ENCODE measurements at regions not wholly inside any gene's neighbourhood (a gene's known extent, or its start where the extent isn't known, plus 50 kb on each side); places are given as distances from the start of the nearest gene placed in this dataset.

GRCh38 chr1:187241971-187242370 is 413.2 kb downstream of the PLA2G4A start:
- DNase-seq = no peak

- peak; percentile 2 for DNase-seq
These were observed 415.9 kb downstream of the PLA2G4A start for GRCh38 chr1:187244623-187245022.

DNA sequence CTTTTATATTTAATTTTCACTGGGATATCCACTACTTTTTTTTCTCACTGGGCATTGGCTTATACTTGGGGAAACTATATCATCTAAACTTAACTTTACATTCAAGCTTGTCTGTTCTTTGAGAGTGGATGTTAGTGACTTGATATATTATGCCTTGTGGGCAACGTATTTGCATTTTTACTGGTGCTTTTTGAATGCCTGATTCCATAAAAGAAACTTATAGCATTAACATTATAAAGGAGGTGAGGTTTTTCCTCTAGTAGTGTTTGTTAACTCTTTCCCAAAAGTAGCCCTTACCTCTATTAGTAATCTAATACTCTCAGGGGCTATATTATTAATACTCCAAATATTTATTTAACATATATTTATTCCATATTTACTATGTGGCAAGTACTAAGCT is 416.5 kb downstream of the PLA2G4A start:
- DNase-seq = no peak

- no peak for DNase-seq
These were observed 420.4 kb downstream of the PLA2G4A start for GRCh38 chr1:187249196-187249595.

DNA sequence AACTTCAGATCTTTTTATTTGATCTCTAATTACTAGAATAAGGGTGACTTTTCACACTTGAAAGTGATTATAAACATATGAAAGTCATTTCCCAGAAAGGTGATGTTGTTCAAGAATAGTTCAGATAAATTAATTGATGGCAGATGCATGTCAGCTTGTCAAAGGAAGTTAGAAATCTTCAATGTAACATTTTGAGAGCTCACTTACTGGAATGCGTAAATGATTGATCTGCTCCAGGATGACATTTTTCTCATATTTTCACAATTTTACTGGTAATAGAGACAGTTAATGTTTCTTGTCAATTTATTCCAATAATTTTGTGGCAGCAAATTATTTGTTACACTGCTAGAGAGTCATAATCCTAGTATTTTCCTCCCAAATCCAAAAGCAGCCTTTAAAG is 424.2 kb downstream of the PLA2G4A start:
- DNase-seq = no peak

DNA sequence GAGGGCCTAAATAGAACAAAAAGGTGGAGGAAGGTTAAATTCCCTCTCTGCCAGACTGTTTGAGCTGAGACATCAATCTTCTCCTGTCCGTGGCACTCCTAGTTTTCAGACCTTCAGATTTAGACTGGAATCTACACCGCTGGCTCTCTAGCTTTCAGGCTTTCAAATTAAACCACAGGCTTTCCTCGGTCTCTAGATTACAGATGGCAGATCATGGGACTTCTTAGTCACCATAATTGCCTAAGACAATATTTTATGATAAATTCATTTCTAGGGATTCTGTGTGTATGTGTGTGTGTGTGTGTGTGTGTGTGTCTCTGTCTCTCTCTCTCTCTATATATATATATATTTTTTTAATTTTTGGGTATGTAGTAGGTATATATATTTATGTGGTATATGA is 428.7 kb downstream of the PLA2G4A start:
- no peak for DNase-seq

DNA sequence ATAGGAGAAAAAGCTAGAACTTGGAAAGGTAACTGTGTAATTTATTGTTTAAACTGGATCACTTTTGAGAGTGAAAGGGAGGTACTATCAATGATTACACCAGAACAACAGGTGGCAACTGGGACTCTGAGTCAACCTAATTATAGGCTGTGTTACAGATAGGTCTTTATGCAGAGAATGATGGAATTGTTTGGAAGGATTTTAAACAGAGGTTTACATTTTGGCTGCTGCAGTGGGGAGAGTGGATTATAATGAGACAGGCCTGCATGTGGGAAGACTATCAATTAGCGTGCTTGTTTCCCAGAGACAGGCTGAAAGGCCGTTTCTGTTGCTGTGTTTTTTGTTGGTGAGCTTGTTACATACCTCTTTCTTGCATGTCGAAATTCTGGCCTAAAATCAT is 432.9 kb downstream of the PLA2G4A start:
- DNase-seq = no peak

GRCh38 chr1:187262731-187263130 is 434.0 kb downstream of the PLA2G4A start:
- DNase-seq = no peak

DNA sequence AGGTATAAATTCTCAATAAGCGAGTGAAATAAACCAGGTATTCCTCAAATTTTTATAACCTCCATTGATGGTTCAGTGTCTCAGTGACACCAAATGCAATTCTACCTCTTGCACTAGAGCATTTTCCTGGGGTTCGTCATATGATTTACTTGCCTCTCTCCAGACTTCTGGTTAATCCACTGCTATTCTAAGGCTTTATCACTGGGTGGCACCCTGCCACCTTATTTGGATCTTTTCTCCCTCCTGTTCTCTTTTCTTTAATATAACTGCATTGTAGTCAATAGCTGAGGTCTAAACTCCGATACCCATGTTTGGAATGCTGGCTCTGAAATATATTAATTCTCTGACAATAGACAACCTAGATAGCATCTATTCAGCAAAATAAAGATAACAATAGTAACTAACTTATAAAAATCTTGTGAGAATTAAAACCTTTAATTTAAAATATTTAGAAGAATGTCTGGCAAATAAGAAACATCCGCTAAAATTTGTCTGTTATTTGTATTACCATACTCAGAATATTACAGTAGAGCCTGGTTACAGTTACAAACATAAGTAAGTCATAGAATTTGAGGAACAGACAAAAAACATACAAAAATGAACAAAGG is 436.4 kb downstream of the PLA2G4A start:
- DNase-seq = peak; percentile 63

DNA sequence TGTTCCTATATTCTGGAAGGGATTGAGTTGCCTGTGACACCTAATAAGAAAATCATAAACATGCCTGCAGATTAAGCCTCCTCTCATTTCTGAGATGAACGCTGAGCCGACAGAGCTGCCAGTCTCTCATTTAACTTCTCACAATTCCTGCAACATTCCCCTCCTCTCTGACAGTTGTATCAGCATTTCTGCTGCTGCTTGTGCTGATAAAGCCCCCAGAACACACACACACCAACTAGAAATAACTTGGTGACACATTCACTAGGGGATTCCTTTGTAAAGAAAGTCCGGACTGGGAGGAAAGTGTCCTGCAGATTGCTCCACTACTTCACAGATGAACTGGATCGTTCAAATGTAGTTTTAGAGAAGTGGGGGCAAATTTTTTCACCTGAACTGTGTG is 437.3 kb downstream of the PLA2G4A start:
- DNase-seq = no peak

DNA sequence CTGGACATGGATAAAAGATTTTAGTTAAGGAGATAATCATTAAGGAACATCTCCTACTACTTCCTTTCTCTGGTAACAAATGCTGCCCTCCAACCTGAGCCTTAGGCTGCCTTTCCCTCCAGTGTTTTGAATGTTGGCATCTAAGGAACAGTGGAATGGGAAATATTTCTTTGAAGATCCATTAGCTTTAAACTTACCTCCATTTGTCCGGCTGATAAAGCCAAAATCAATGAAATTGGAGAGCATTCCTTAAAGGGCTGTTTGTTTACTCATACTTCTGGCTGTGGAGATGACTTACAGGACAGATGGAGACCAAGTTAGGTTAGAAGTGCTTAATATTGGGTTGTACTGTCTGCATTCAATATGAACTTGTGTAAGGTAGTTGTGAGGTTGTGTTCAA is 439.1 kb downstream of the PLA2G4A start:
- DNase-seq = no peak

- DNase-seq = no peak
These were observed 441.5 kb downstream of the PLA2G4A start for GRCh38 chr1:187270256-187270655.

- no peak for DNase-seq
These were observed 446.6 kb downstream of the PLA2G4A start for GRCh38 chr1:187275346-187275745.

DNA sequence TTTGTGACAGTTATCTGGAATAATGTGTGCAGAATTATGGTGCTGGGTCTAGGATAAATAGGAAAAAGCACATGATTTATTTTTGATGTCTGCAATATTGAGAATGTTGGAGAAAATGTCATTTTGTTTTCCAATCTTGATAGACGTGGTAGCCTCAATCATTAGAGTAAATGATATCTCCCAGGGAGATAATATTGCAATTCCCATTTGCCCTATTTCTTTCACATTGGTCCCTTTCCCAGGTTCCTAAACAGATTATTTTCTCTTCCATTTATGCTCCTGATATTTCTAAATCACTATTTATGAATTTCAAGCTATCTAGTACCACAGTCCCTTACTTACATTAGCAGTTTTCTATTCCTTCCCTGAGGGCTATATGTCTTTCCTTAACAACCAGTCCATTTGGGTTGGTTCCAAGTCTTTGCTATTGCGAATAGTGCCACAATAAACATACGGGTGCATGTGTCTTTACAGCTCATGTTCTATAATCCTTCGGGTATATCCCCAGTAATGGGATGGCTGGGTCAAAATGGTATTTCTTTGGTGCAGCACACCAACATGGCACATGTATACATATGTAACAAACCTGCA is 447.3 kb downstream of the PLA2G4A start:
- DNase-seq = no peak

DNA sequence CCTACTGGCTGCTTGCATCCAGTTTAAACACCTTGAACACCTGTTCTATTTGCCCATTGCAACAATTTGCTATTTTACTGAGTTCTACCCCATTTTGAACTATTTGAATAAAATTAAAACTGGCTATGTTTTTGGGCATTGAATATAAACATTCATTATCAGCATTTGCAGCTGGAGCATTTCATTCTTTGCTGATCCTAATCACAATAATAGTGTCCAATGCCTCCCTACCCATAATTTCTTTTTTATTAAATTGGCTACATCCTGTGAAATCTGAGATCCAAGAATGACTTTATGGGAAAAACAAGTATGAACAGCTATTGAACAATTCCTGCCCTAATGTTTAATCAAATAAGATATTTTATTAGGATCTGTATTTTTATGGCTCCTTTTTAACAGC is 447.9 kb downstream of the PLA2G4A start:
- peak; percentile 3 for DNase-seq

GRCh38 chr1:187280031-187280430 is 451.3 kb downstream of the PLA2G4A start:
- DNase-seq = no peak

DNA sequence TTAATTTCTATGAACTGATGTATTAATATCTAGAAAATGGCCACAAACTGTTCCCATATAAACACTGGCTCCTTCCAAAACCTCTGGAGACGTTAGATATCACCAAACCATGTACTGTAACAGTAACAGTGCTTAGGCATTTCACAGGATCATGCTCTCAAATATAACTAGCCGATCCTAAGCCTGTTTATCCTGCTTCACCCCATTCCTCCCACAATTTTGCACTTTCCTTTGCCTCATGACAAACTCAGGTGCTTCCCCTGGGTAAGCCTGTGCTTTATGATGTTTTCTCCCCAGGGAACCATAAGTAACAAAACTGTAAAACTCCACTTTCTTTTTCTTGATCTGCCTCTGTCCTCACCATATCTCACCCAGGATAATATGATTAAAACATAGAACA is 452.3 kb downstream of the PLA2G4A start:
- no peak for DNase-seq

GRCh38 chr1:187283984-187284383 is 455.2 kb downstream of the PLA2G4A start:
- DNase-seq = no peak

DNA sequence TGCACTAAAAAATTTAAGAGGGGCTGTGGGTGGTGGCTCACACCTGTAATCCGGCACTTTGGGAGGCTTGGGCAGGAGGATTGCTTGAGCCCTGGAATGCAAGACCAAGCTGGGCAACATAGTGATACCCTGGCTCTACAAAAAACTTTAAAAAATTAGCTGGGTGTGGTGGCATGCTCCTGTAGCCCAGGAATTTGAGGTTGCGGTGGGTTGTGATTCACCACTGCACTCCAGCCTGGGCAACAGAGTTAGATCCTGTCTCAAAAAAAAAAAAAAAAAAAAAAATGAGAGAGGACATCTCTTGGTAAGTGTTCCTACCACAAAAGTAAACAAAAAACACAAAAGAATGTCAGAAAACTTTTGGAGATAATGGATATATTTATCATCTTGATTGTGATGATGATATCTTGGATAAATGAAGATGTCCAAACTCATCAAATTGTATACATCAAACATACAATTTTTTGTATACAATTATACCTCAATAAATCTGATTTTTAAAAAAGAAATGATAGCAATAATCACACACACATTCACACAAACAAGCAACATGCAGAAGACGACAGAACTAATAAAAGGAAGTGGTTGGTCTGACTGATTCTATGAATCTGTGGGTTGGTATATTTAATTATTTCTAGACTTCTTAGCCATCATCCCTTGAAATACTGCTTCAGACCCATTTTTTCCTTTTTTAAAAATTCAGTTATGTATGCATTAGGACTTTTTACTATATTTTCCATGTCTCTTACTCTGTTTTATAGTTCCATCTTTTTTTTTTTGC is 465.9 kb downstream of the PLA2G4A start:
- no peak for DNase-seq

DNA sequence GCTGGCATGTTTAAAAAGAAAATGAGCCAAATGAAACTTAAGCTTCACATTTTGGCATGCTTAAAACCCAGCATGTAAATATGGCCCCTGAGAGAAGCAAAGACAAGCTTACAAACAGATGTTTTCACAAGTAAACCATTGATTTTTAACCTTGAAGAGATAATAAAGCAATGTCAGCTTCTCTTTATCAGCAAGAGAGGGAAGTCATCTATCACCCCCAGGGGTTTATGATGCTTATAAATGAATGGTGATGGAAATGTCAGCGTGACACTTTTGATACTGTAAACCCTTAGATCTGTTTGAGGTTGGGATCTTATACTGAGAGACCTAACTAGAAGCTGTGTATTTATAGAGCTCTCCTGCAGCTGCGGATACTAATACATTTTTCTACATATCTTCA is 471.3 kb downstream of the PLA2G4A start:
- DNase-seq = no peak

DNA sequence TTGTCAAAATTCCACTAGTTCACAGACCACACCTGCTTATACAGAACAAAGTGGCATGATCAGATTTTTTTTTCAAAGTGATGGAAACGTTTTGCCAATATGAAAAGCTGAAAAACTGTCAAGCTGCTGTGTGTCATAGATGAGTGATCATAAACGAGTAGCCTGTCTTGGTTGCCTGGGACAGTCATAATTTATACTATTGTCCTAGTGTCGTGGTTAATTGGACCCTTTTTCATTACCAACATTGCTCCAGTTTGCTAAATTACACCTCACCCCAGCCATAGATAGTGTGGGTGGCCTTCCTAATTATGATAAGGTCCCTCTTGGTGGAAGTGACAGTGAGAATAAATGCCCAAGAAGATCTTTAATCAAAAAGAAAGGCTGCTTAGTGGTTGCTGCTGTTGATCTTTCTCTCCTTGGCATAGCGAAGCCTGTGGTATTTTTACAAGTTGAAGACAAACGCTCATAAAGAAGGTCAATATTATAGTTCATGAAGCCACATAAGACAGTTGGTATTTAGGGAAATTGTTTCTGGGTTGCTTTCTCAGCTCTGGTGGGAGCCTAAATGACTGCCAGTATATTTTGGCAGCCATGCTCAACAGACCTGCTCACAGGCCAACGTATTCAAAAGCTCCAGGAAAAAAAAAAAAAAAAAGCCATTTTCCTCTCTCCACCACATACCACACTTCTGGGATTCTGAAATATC is 478.1 kb downstream of the PLA2G4A start:
- DNase-seq = no peak

DNA sequence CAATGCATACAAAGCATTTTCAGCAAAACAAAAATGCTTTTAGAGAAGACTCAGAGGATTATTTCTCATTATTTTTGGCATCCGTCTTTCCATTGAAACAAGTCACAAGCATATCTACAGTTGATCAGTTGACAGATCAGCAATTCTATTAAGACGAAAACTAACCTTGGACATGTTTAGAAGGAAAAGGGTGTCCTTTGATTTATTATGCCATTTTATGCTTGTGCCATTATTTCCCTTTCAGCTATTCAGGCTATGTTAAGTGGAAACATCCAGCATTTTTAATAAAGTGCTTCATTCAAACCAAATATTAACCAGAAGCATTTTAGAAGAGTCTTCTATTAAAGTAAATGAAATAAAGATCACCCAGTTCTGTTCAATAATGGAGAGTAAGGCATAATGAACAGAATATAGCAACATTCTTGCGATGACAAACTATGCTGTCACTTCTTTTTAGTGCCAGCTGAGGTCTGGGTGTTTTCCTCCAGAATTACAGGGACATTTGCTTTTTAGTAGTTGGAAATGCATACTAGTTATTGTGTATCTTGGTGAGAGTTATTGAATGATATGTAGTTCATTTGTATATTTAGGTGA is 481.4 kb downstream of the PLA2G4A start:
- no peak for DNase-seq

DNA sequence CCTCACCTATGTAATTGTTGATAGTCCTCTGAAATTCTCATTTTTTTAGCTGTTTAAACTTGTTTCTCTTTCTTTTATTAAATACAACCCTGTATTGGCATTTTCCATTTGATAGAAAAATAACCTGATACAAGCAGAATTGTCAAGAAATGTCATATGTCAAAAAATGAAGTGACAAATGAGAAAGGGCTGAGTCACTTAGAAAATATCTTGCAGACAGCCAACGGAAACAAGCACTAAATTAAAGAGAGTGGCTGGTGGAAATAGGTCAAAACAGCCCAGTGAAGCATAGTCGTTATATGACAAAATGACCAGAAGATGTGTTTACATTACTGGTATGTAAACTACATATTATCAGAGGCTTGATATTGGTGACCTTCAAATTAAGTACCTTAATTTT is 484.4 kb downstream of the PLA2G4A start:
- DNase-seq = no peak

Data from hematopoietic multipotent progenitor cell treated with erythropoietin and hydrocortisone succinate and interleukin-3 and kit ligand, for 6 days (in vitro differentiated cells).